Breast epithelium (tissue), 3 donors: ENCODE measurements at regions not wholly inside any gene's neighbourhood (a gene's known extent, or its start where the extent isn't known, plus 50 kb on each side); places are given as distances from the start of the nearest gene placed in this dataset.

Experiments
- CTCF ChIP-seq, 3 donors: fragments of 450-650 bp; IDR thresholded peaks; one replicate each; pipeline ENCODE4 v1.5.1; 2016 to 2017; ENCODE audit warnings: antibody characterized with exemption in 3 of 3, mild to moderate bottlenecking in 3 of 3, moderate library complexity in 3 of 3
- POLR2AphosphoS5 ChIP-seq, 3 donors: sonication (generic); formaldehyde crosslinking; IDR thresholded peaks; one replicate each; pipeline ENCODE4 v1.6.1; 2017; ENCODE audit warnings: antibody characterized with exemption in 3 of 3

- TF ChIP-seq CTCF (IDR thresholded peaks at IDR 0.05) (no peak), POLR2AphosphoS5 (IDR thresholded peaks at IDR 0.05) (no peak)
These were observed 229.0 kb upstream of the DIO3 start for GRCh38 chr14:101332281-101332680.
